HG03066 (cell line): ENCODE measurements at regions not wholly inside any gene's neighbourhood (a gene's known extent, or its start where the extent isn't known, plus 50 kb on each side); places are given as distances from the start of the nearest gene placed in this dataset.
A peak's percentile ranks its signal among the peaks of the same experiment; 100 is the strongest.

ENCODE experiments used
- ATAC-seq: cut with Tn5 transposase; IDR thresholded peaks from one replicate; pipeline ENCODE4 v1.9.1; 2021; ENCODE audit warnings: low read depth; ENCODE audit not compliant: unreplicated experiment

- no peak for ATAC-seq
These were observed 101.8 kb upstream of the GUCY1A1 start for GRCh38 chr4:155564880-155565279.

GRCh38 chr4:155564086-155564485 is 102.6 kb upstream of the GUCY1A1 start:
- ATAC-seq: no peak

- ATAC-seq: no peak
These were observed 106.7 kb upstream of the GUCY1A1 start for GRCh38 chr4:155559915-155560314.

- no peak for ATAC-seq
These were observed 114.5 kb upstream of the GUCY1A1 start for GRCh38 chr4:155552180-155552579.

GRCh38 chr4:155548173-155548572 is 118.5 kb upstream of the GUCY1A1 start:
- no peak for ATAC-seq

GRCh38 chr4:155546451-155546850 is 120.2 kb upstream of the GUCY1A1 start:
- ATAC-seq: no peak

- no peak for ATAC-seq
These were observed 121.2 kb upstream of the GUCY1A1 start for GRCh38 chr4:155545456-155545855.

GRCh38 chr4:155544547-155544946 is 122.1 kb upstream of the GUCY1A1 start:
- ATAC-seq: no peak

GRCh38 chr4:155543126-155543765 is 123.4 kb upstream of the GUCY1A1 start:
- peak; percentile 56 for ATAC-seq

GRCh38 chr4:155542415-155542814 is 124.2 kb upstream of the GUCY1A1 start:
- ATAC-seq: no peak

- ATAC-seq: no peak
These were observed 124.9 kb upstream of the GUCY1A1 start for GRCh38 chr4:155541716-155542115.

- ATAC-seq: no peak
These were observed 126.0 kb upstream of the GUCY1A1 start for GRCh38 chr4:155540698-155541097.

- ATAC-seq: no peak
These were observed 126.9 kb upstream of the GUCY1A1 start for GRCh38 chr4:155539746-155540145.

- no peak for ATAC-seq
These were observed 130.7 kb upstream of the GUCY1A1 start for GRCh38 chr4:155535802-155536454.

GRCh38 chr4:155532373-155533085 is 134.1 kb upstream of the GUCY1A1 start:
- no peak for ATAC-seq

GRCh38 chr4:155530857-155531256 is 135.8 kb upstream of the GUCY1A1 start:
- no peak for ATAC-seq

GRCh38 chr4:155530290-155530689 is 136.4 kb upstream of the GUCY1A1 start:
- ATAC-seq: no peak

- no peak for ATAC-seq
These were observed 136.9 kb upstream of the GUCY1A1 start for GRCh38 chr4:155529716-155530115.

GRCh38 chr4:155529272-155529671 is 137.4 kb upstream of the GUCY1A1 start:
- no peak for ATAC-seq

GRCh38 chr4:155526452-155527169 is 140.0 kb upstream of the GUCY1A1 start:
- ATAC-seq: no peak

GRCh38 chr4:155524926-155525455 is 141.7 kb upstream of the GUCY1A1 start:
- no peak for ATAC-seq
